RWPE2 (cell line): ENCODE measurements at regions not wholly inside any gene's neighbourhood (a gene's known extent, or its start where the extent isn't known, plus 50 kb on each side); places are given as distances from the start of the nearest gene placed in this dataset.

Source experiments
- ATAC-seq: fragments of 200-7000 bp; cut with Tn5 transposase; 3 replicates; pipeline ENCODE4 v1.9.1; 2021; ENCODE audit warnings: low read depth
- DNase-seq: peaks from one replicate; pipeline ENCODE4 v3.0.0-alpha.2; 2020; ENCODE audit warnings: low spot score
- H3K27ac ChIP-seq: fragments of 450-650 bp; 2 replicates; pipeline ENCODE4 v1.5.1; 2017; ENCODE audit warnings: mild to moderate bottlenecking; ENCODE audit not compliant: poor library complexity, severe bottlenecking
- H3K27me3 ChIP-seq: fragments of 250-450 bp; sonication (Bioruptor Pico); 2 replicates; pipeline ENCODE4 v1.5.1; 2021; ENCODE audit warnings: mild to moderate bottlenecking, moderate library complexity; ENCODE audit not compliant: insufficient read depth, poor library complexity, severe bottlenecking
- H3K36me3 ChIP-seq: fragments of 250-450 bp; sonication (Bioruptor Pico); 2 replicates; pipeline ENCODE4 v1.5.1; 2020; ENCODE audit warnings: low read depth, mild to moderate bottlenecking, moderate library complexity
- H3K4me1 ChIP-seq: fragments of 250-450 bp; sonication (Bioruptor Pico); 2 replicates; pipeline ENCODE4 v1.5.1; 2021; ENCODE audit warnings: mild to moderate bottlenecking, moderate library complexity; ENCODE audit not compliant: insufficient read depth, poor library complexity, severe bottlenecking
- H3K4me3 ChIP-seq: fragments of 250-450 bp; sonication (Bioruptor Pico); 2 replicates; pipeline ENCODE4 v1.5.1; 2021; ENCODE audit warnings: mild to moderate bottlenecking, moderate library complexity; ENCODE audit not compliant: severe bottlenecking
- H3K9me3 ChIP-seq: fragments of 250-450 bp; sonication (Bioruptor Pico); 2 replicates; pipeline ENCODE4 v1.5.1; 2021; ENCODE audit warnings: mild to moderate bottlenecking, moderate library complexity; ENCODE audit not compliant: severe bottlenecking
- TF ChIP-seq, protein P1 (sequence below): fragments of 450-650 bp; IDR thresholded peaks from one replicate; pipeline ENCODE4 v1.5.1; 2017; ENCODE audit warnings: mild to moderate bottlenecking, moderate library complexity; ENCODE audit not compliant: poor library complexity, severe bottlenecking

DNA sequence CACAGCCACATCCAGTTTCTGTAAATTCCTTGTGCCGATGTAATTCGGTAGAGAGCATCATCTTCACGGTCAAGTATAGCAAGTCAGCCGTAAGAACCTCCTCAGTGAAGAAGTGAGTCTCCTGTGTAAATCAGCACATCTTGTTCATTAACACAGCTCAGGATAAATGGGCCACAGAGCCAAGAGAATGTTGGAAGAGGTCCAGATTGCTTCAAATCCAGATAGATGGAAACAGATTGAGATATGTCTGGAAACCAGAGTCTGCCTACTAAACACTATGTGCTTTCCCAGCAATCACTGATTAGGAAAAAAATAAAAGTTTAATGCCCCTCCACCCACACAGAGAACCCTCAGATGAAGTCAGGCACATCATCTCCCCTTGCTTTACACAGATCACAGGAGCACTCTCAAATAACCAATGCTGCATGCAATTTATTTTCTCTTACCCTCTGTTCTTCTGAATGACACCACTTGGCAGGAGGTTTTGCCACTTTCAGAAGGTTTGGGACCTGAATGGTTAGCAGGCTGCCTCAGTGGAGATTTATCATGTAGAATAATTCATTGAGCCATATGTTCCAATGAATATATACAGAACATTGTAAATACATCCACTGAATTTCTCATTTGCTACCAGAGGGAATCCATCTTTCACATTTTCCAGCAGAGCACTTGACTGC is 357.7 kb downstream of the C4orf33 start:
- no peak for DNase-seq
- TF ChIP-seq, protein P1, sequence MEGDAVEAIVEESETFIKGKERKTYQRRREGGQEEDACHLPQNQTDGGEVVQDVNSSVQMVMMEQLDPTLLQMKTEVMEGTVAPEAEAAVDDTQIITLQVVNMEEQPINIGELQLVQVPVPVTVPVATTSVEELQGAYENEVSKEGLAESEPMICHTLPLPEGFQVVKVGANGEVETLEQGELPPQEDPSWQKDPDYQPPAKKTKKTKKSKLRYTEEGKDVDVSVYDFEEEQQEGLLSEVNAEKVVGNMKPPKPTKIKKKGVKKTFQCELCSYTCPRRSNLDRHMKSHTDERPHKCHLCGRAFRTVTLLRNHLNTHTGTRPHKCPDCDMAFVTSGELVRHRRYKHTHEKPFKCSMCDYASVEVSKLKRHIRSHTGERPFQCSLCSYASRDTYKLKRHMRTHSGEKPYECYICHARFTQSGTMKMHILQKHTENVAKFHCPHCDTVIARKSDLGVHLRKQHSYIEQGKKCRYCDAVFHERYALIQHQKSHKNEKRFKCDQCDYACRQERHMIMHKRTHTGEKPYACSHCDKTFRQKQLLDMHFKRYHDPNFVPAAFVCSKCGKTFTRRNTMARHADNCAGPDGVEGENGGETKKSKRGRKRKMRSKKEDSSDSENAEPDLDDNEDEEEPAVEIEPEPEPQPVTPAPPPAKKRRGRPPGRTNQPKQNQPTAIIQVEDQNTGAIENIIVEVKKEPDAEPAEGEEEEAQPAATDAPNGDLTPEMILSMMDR = no peak

DNA sequence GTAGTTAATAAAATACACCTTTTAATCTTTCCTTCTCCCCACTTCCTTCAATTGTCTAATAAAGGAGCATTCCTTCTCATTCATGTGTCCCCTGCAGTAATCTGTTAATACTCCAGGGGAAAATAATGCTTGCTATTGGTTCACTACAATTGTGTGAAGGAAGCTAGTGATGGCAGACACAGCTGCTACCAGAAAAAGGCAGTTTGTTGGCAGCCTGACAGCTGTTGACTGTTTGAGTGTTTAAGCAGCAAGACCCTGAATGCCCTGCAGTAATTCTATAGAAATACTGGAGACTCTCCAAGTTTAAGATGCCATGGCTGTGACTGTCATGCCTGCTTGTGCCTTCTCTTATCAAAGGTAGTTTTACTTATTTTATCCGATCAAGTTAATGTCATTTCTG is 359.5 kb downstream of the C4orf33 start:
- TF ChIP-seq, protein P1 = no peak
- H3K36me3 ChIP-seq = no peaks in the 10 kb centered on the region
- no peaks in the 10 kb centered on the region for H3K4me1 ChIP-seq
- H3K27me3 ChIP-seq = no peaks in the 10 kb centered on the region
- no peak overlapping the region for H3K27ac ChIP-seq
- ATAC-seq (no peak), DNase-seq (no peak)
- no peaks in the 10 kb centered on the region for H3K9me3 ChIP-seq
- H3K4me3 ChIP-seq = no peak overlapping the region

More for the DNA sequence above, 357.7 kb downstream of the C4orf33 start:
- Histone ChIP-seq H3K36me3 (no peaks in the 10 kb centered on the region), H3K27ac (no peak overlapping the region), H3K4me3 (no peak overlapping the region), H3K4me1 (no peaks in the 10 kb centered on the region), H3K27me3 (no peaks in the 10 kb centered on the region), H3K9me3 (no peaks in the 10 kb centered on the region)
- no peak for ATAC-seq

DNA sequence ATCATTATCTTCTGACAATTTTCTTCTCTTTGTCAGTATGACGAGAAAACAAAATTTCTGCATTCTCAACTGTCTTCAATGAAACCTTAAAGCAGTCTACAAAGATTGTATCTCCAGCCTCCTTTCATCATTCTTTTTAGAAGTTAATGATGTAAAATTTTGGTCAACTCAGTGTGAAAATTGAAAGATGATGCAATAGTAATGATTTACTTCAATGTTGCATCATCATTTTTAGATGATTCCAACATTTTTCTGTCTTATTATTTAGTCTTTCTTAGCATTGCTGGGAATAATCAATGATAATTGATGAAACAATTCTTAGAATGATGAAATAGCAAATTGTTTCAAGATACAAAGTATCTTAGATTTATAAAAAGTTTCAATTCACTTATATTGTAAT is 372.7 kb downstream of the C4orf33 start:
- ATAC-seq (no peak), DNase-seq (no peak)
- Histone ChIP-seq H3K4me1 (no peaks in the 10 kb centered on the region), H3K27ac (no peak overlapping the region), H3K27me3 (no peaks in the 10 kb centered on the region), H3K9me3 (no peaks in the 10 kb centered on the region), H3K4me3 (no peak overlapping the region), H3K36me3 (no peaks in the 10 kb centered on the region)
- TF ChIP-seq, protein P1 = no peak

DNA sequence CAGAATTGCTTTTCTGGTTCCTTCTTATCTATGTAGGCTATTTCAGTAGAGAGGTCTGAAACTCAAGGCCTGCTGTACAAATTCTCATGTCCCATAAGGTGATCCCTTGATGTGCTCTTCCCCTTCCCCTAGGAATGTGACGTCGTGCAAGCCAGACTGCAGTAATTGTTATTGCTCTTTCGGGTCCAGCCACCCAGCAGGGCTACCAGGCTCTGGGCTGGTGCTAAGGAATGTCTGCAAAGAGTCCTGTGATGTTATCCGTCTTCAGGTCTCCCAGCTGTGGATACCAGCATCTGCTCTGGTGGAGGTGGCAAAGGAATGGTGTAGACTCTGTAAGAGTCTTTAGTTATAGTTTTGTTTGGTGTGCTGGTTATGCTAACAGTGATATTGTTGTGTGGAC is 378.7 kb downstream of the C4orf33 start:
- Histone ChIP-seq H3K4me1 (no peaks in the 10 kb centered on the region), H3K27ac (no peak overlapping the region), H3K27me3 (no peaks in the 10 kb centered on the region), H3K36me3 (no peaks in the 10 kb centered on the region), H3K4me3 (no peak overlapping the region), H3K9me3 (no peaks in the 10 kb centered on the region)
- no peak for DNase-seq
- TF ChIP-seq, protein P1 = no peak
- ATAC-seq = no peak

DNA sequence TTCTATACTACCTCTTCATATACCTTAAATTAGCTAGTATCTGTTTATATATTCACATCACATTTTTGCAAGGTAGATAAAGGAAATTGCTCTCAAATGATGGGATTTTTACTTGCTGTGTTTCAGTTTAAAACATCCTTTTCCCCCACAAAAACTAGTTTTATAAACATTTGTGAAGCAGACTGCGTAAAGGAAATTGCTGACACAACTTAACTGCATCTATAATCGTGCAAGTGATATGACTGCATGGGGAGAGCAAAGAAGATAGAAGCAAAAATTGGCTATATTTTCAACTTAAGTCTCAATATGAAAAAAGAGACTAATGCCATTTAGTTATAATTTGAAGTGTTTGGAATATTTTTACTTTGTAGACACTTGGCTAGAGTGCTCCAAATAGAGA is 385.2 kb downstream of the C4orf33 start:
- H3K27ac ChIP-seq = no peak overlapping the region
- H3K36me3 ChIP-seq = no peaks in the 10 kb centered on the region
- no peak for ATAC-seq
- H3K9me3 ChIP-seq = no peaks in the 10 kb centered on the region
- H3K4me3 ChIP-seq = no peak overlapping the region
- TF ChIP-seq, protein P1 = no peak
- no peaks in the 10 kb centered on the region for H3K27me3 ChIP-seq
- no peaks in the 10 kb centered on the region for H3K4me1 ChIP-seq
- no peak for DNase-seq
